ENCODE measurements at regions not wholly inside any gene's neighbourhood (a gene's known extent, or its start where the extent isn't known, plus 50 kb on each side); places are given as distances from the start of the nearest gene placed in this dataset.
"Not testable (repeated sequence)": the region's sequence is repeated elsewhere in the genome, so short reads cannot be mapped to it uniquely, and the experiment has no call there.

- no peak for DNase-seq
Measured at GRCh38 chr6:150456466-150456865, 87.7 kb downstream of the IYD start.

GRCh38 chr6:150456902-150457643, 88.3 kb downstream of the IYD start:
- DNase-seq: no peak

- DNase-seq: no peak
Measured at GRCh38 chr6:150458579-150458978, 89.8 kb downstream of the IYD start.

GRCh38 chr6:150463852-150464251, 95.0 kb downstream of the IYD start:
- DNase-seq: no peak

- no peak for DNase-seq
Measured at GRCh38 chr6:150464966-150465365, 96.2 kb downstream of the IYD start.

- no peak for DNase-seq
Measured at GRCh38 chr6:150465610-150466009, 96.8 kb downstream of the IYD start.

GRCh38 chr6:150466196-150466595, 97.4 kb downstream of the IYD start:
- no peak for DNase-seq

GRCh38 chr6:150470131-150470530, 101.3 kb downstream of the IYD start:
- no peak for DNase-seq

- DNase-seq: no peak
Measured at GRCh38 chr6:150470960-150471665, 102.3 kb downstream of the IYD start.

- DNase-seq: no peak
Measured at GRCh38 chr6:150478656-150479545, 110.1 kb downstream of the IYD start.

- DNase-seq: no peak
Measured at GRCh38 chr6:150482883-150483409, 114.1 kb downstream of the IYD start.

- no peak for DNase-seq
Measured at GRCh38 chr6:150485161-150485958, 114.3 kb upstream of the PLEKHG1 start.

- DNase-seq: no peak
Measured at GRCh38 chr6:150486048-150486447, 113.6 kb upstream of the PLEKHG1 start.

- DNase-seq: no peak
Measured at GRCh38 chr6:150490586-150490985, 109.1 kb upstream of the PLEKHG1 start.

- no peak for DNase-seq
Measured at GRCh38 chr6:150491131-150491810, 108.4 kb upstream of the PLEKHG1 start.

GRCh38 chr6:150491811-150492172, 107.9 kb upstream of the PLEKHG1 start:
- no peak for DNase-seq

- DNase-seq: no peak
Measured at GRCh38 chr6:150492507-150492906, 107.2 kb upstream of the PLEKHG1 start.

GRCh38 chr6:150492941-150493340, 106.7 kb upstream of the PLEKHG1 start:
- no peak for DNase-seq

- not testable (repeated sequence) for DNase-seq
Measured at GRCh38 chr6:150493552-150493951, 106.1 kb upstream of the PLEKHG1 start.

- no peak for DNase-seq
Measured at GRCh38 chr6:150494241-150494640, 105.4 kb upstream of the PLEKHG1 start.

- DNase-seq: no peak
Measured at GRCh38 chr6:150495126-150495525, 104.6 kb upstream of the PLEKHG1 start.
